Vagina (tissue), 2 donors: ENCODE measurements at regions not wholly inside any gene's neighbourhood (a gene's known extent, or its start where the extent isn't known, plus 50 kb on each side); places are given as distances from the start of the nearest gene placed in this dataset.

ENCODE experiments used
- DNase-seq, 2 donors: peaks; one replicate each; pipeline ENCODE4 v3.0.0-alpha.2; 2017; ENCODE audit errors: extremely low spot score in 2 of 2
- H3K27ac ChIP-seq: fragments of 200-600 bp; sonication (generic); one replicate; pipeline ENCODE4 v1.5.1; 2019
- H3K27me3 ChIP-seq: fragments of 200-600 bp; sonication (generic); one replicate; pipeline ENCODE4 v1.5.1; 2019
- H3K36me3 ChIP-seq, 2 donors: fragments of 200-600 bp; sonication (generic); one replicate each; pipeline ENCODE4 v1.5.1; 2017 to 2019
- H3K4me1 ChIP-seq: fragments of 200-600 bp; sonication (generic); one replicate; pipeline ENCODE4 v1.5.1; 2019
- H3K4me3 ChIP-seq, 2 donors: fragments of 200-600 bp; sonication (generic); 1 replicate in 1 of 2; 2 replicates in 1 of 2; pipeline ENCODE4 v1.5.1; 2016 to 2019
- H3K9me3 ChIP-seq: fragments of 200-600 bp; sonication (generic); one replicate; pipeline ENCODE4 v1.5.1; 2019
- CTCF ChIP-seq, 3 experiments: fragments of 450-650 bp in 2 of 3; fragments of 200-600 bp in 1 of 3; sonication (generic) in 1 of 3; IDR thresholded peaks; one replicate each; pipeline ENCODE4 v1.5.1; 2017 to 2019; ENCODE audit warnings: antibody characterized with exemption in 3 of 3, mild to moderate bottlenecking in 2 of 3, moderate library complexity in 2 of 3
- POLR2A ChIP-seq, 2 donors: fragments of 450-650 bp; IDR thresholded peaks; one replicate each; pipeline ENCODE4 v1.6.1; 2017; ENCODE audit warnings: antibody characterized with exemption in 2 of 2, mild to moderate bottlenecking in 2 of 2, moderate library complexity in 2 of 2
- POLR2AphosphoS5 ChIP-seq, 2 donors: sonication (generic); formaldehyde crosslinking; IDR thresholded peaks; one replicate each; pipeline ENCODE4 v1.9.0; 2017; ENCODE audit warnings: antibody characterized with exemption in 2 of 2, mild to moderate bottlenecking in 2 of 2, low read depth in 1 of 2; ENCODE audit not compliant: insufficient read depth in 1 of 2
- intact Hi-C: fragments of 100-400 bp; cut with DNase I; formaldehyde crosslinking; loops from one replicate; pipeline ENCODE4 v1.15.1; 2023

- intact Hi-C loops: no loop called here
- Histone ChIP-seq H3K36me3 (no peaks in the 10 kb centered on the region), H3K4me1 (no peaks in the 10 kb centered on the region), H3K27me3 (no peaks in the 10 kb centered on the region), H3K4me3 (no peak overlapping the region), H3K27ac (no peak overlapping the region), H3K9me3 (no peaks in the 10 kb centered on the region)
- DNase-seq: no peak
- TF ChIP-seq CTCF (IDR thresholded peaks at IDR 0.05) (no peak), POLR2AphosphoS5 (IDR thresholded peaks at IDR 0.05; ENCODE audit: insufficient read depth in 1 of 2, low read depth in 1 of 2) (no peak), POLR2A (IDR thresholded peaks at IDR 0.05) (no peak)
Measured at GRCh38 chr2:60652832-60653340, 99.4 kb upstream of the BCL11A start.

- no peaks in the 10 kb centered on the region for H3K27me3 ChIP-seq
- intact Hi-C loops: no loop called here
Measured at GRCh38 chr2:60657673-60658072, 98.4 kb upstream of the PAPOLG start.

GRCh38 chr2:60659026-60659425 is 97.0 kb upstream of the PAPOLG start:
- no peaks in the 10 kb centered on the region for H3K4me1 ChIP-seq
- H3K27ac ChIP-seq: no peak overlapping the region
- DNase-seq: no peak
- no peaks in the 10 kb centered on the region for H3K36me3 ChIP-seq
- intact Hi-C loops: no loop called here
- no peaks in the 10 kb centered on the region for H3K27me3 ChIP-seq
- no peak overlapping the region for H3K4me3 ChIP-seq
- no peaks in the 10 kb centered on the region for H3K9me3 ChIP-seq
- TF ChIP-seq CTCF (IDR thresholded peaks at IDR 0.05) (no peak), POLR2AphosphoS5 (IDR thresholded peaks at IDR 0.05; ENCODE audit: insufficient read depth in 1 of 2, low read depth in 1 of 2) (no peak), POLR2A (IDR thresholded peaks at IDR 0.05) (no peak)

More at GRCh38 chr2:60657673-60658072, 98.4 kb upstream of the PAPOLG start:
- Histone ChIP-seq H3K4me3 (no peak overlapping the region), H3K9me3 (no peaks in the 10 kb centered on the region), H3K4me1 (no peaks in the 10 kb centered on the region), H3K27ac (no peak overlapping the region), H3K36me3 (no peaks in the 10 kb centered on the region)
- no peak for DNase-seq
- TF ChIP-seq CTCF (IDR thresholded peaks at IDR 0.05): no peak
- no peak for TF ChIP-seq POLR2AphosphoS5 (IDR thresholded peaks at IDR 0.05; ENCODE audit: insufficient read depth in 1 of 2, low read depth in 1 of 2)

- intact Hi-C loops: no loop called here
- no peaks in the 10 kb centered on the region for H3K27me3 ChIP-seq
- no peaks in the 10 kb centered on the region for H3K9me3 ChIP-seq
- no peak overlapping the region for H3K27ac ChIP-seq
- no peaks in the 10 kb centered on the region for H3K36me3 ChIP-seq
- TF ChIP-seq POLR2A (IDR thresholded peaks at IDR 0.05): no peak
- no peak for TF ChIP-seq CTCF (IDR thresholded peaks at IDR 0.05)
- TF ChIP-seq POLR2AphosphoS5 (IDR thresholded peaks at IDR 0.05; ENCODE audit: insufficient read depth in 1 of 2, low read depth in 1 of 2): no peak
- H3K4me1 ChIP-seq: no peaks in the 10 kb centered on the region
- no peak overlapping the region for H3K4me3 ChIP-seq
- no peak for DNase-seq
Measured at GRCh38 chr2:60661073-60661738, 94.9 kb upstream of the PAPOLG start.

GRCh38 chr2:60662781-60663180 is 93.3 kb upstream of the PAPOLG start:
- intact Hi-C loops: no loop called here
- Histone ChIP-seq H3K36me3 (no peaks in the 10 kb centered on the region), H3K9me3 (no peaks in the 10 kb centered on the region), H3K4me3 (no peak overlapping the region), H3K27ac (no peak overlapping the region), H3K27me3 (no peaks in the 10 kb centered on the region), H3K4me1 (no peaks in the 10 kb centered on the region)
- TF ChIP-seq POLR2AphosphoS5 (IDR thresholded peaks at IDR 0.05; ENCODE audit: insufficient read depth in 1 of 2, low read depth in 1 of 2) (no peak), CTCF (IDR thresholded peaks at IDR 0.05) (no peak), POLR2A (IDR thresholded peaks at IDR 0.05) (no peak)
- DNase-seq: no peak
